MCF 10A (cell line): ENCODE measurements at regions not wholly inside any gene's neighbourhood (a gene's known extent, or its start where the extent isn't known, plus 50 kb on each side); places are given as distances from the start of the nearest gene placed in this dataset.

Experiments used
- BruUV-seq: library from RNA; stranded (reverse); fragments of 400-500 nt; replicated peaks from 2 replicates; lab custom pipeline; 2021; lab: Mats Ljungman, UMichigan
- CTCF ChIA-PET: fragments of 300-600 bp; sonication (Branson Sonifier 250); formaldehyde crosslinking; extraction: SDS; loops from one replicate; lab custom pipeline; 2021; ENCODE audit warnings: antibody characterized with exemption, inconsistent platforms; lab: Yijun Ruan, JAX
- POLR2A ChIA-PET: fragments of 300-600, 350-650 bp; sonication (Branson Sonifier 250); formaldehyde crosslinking; extraction: SDS; loops from one replicate; lab custom pipeline; 2020; ENCODE audit warnings: antibody characterized with exemption, inconsistent platforms; lab: Yijun Ruan, JAX
- DNase-seq: peaks from one replicate; pipeline ENCODE4 v3.0.0-alpha.2; 2018; ENCODE audit not compliant: unreplicated experiment
- H3K27ac Mint-ChIP-seq: one replicate; pipeline ENCODE4 v1.8.0; 2022; ENCODE audit warnings: mild to moderate bottlenecking, low read depth, mixed read lengths; ENCODE audit not compliant: unreplicated experiment
- H3K27me3 Mint-ChIP-seq: one replicate; pipeline ENCODE4 v1.8.0; 2022; ENCODE audit warnings: mixed read lengths; ENCODE audit not compliant: insufficient read depth, unreplicated experiment
- H3K36me3 Mint-ChIP-seq: one replicate; pipeline ENCODE4 v1.8.0; 2022; ENCODE audit warnings: mild to moderate bottlenecking, moderate library complexity, mixed read lengths; ENCODE audit not compliant: insufficient read depth, unreplicated experiment
- H3K4me1 Mint-ChIP-seq: one replicate; pipeline ENCODE4 v1.8.0; 2022; ENCODE audit warnings: mixed read lengths; ENCODE audit not compliant: insufficient read depth, unreplicated experiment
- H3K4me3 Mint-ChIP-seq: one replicate; pipeline ENCODE4 v1.8.0; 2022; ENCODE audit warnings: mild to moderate bottlenecking, moderate library complexity, mixed read lengths; ENCODE audit not compliant: unreplicated experiment
- H3K9me3 Mint-ChIP-seq: one replicate; pipeline ENCODE4 v1.8.0; 2022; ENCODE audit warnings: mixed read lengths; ENCODE audit not compliant: unreplicated experiment
- intact Hi-C: fragments of 100-400 bp; cut with micrococcal nuclease; formaldehyde crosslinking; loops from 2 replicates; pipeline ENCODE4 v1.14.1; 2022
- TF ChIP-seq, protein P1 (sequence below): fragments of 200-600 bp; IDR thresholded peaks from one replicate; pipeline ENCODE4 v1.8.0; 2022; ENCODE audit warnings: antibody characterized with exemption, mild to moderate bottlenecking; ENCODE audit not compliant: unreplicated experiment

DNA sequence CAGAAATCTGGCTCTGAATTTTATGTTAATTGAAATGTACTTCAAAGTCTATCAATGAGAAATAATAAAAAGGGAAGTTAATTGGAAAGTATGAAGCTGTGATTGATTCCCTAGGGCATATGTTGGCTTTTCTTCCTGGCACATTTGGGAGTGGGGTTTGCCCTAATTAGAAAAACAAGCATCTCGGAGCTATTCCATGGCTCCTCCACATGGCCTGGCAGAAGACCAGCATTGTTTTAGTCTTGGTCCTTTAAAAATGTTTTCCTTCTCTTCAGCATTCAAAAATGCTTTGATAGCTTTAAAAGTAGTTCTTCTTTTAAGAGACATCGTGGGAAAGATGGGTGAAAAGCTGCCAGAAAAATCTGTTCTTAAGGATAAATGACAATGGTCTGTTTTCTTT, 445.5 kb upstream of the PKDCC start:
- CTCF ChIA-PET, result no interaction called here
- Mint-ChIP-seq H3K27me3 (no peaks in the 10 kb centered on the region), H3K9me3 (no peaks in the 10 kb centered on the region), H3K27ac (no peak overlapping the region), H3K4me3 (no peak overlapping the region), H3K4me1 (peaks cover 16% of the 10 kb centered on the region), H3K36me3 (no peaks in the 10 kb centered on the region)
- DNase-seq, result no peak
- intact Hi-C loops, result no loop called here
- no TSS peak for BruUV-seq
- POLR2A ChIA-PET, result no interaction called here
- TF ChIP-seq, protein P1, sequence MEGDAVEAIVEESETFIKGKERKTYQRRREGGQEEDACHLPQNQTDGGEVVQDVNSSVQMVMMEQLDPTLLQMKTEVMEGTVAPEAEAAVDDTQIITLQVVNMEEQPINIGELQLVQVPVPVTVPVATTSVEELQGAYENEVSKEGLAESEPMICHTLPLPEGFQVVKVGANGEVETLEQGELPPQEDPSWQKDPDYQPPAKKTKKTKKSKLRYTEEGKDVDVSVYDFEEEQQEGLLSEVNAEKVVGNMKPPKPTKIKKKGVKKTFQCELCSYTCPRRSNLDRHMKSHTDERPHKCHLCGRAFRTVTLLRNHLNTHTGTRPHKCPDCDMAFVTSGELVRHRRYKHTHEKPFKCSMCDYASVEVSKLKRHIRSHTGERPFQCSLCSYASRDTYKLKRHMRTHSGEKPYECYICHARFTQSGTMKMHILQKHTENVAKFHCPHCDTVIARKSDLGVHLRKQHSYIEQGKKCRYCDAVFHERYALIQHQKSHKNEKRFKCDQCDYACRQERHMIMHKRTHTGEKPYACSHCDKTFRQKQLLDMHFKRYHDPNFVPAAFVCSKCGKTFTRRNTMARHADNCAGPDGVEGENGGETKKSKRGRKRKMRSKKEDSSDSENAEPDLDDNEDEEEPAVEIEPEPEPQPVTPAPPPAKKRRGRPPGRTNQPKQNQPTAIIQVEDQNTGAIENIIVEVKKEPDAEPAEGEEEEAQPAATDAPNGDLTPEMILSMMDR, result no peak

DNA sequence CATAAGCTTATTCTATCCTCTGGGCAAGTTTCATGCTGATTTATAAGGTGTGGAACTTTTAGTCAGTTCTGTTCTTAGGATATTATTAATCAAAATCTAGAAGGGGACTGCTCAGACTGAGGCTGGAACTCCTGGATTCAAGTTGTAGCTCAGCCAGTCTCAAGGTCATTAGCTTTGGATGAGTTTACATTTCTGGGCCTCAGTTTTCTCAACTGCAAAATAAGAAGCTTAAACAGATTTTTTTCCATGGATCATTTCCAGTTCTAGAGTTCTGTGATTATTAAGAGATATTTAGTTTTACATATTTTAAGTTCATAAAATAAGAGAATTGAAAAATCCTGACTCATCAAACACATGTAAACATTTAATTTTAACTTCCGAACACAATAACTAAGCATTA, 442.5 kb upstream of the PKDCC start:
- no peaks in the 10 kb centered on the region for H3K4me1 Mint-ChIP-seq

DNA sequence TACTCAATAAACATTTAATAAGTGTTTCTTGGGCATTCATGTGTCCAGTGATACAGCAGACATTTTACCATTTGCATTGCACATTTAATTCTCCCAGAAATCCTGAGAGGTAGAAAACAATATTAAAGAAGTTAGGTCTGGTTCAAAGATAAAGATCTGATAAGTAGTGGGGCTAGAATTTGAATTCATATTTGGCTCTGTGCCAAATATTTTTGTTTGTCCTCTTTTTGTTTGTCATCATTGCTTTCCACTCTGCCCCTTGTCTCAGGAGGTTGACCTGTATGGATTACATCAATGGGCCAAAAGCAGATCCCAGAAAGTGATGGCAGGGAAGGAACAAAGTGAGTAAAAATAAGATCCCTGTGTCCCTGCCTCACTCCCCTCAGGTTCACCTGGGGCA, 441.9 kb upstream of the PKDCC start:
- no TSS peak for BruUV-seq
- intact Hi-C loops, result no loop called here
- H3K9me3 Mint-ChIP-seq, result no peaks in the 10 kb centered on the region

More for the DNA sequence above, 442.5 kb upstream of the PKDCC start:
- Mint-ChIP-seq H3K9me3 (no peaks in the 10 kb centered on the region), H3K27ac (no peak overlapping the region), H3K4me3 (no peak overlapping the region), H3K36me3 (no peaks in the 10 kb centered on the region), H3K27me3 (no peaks in the 10 kb centered on the region)
- DNase-seq, result no peak
- POLR2A ChIA-PET, result interaction anchor here (0.6 kb wide), 1 partner anchor 15 kb away, joined by 3 read pairs; no protein-coding TSS in a partner anchor
- TF ChIP-seq, protein P1, result no peak
- intact Hi-C loops, result no loop called here
- no TSS peak for BruUV-seq
- CTCF ChIA-PET, result interaction anchor here (0.6 kb wide), 1 partner anchor 17 kb away, joined by 3 read pairs; no protein-coding TSS in a partner anchor

GRCh38 chr2:41610501-41611190, 437.2 kb upstream of the PKDCC start:
- H3K9me3 Mint-ChIP-seq, result no peaks in the 10 kb centered on the region
- POLR2A ChIA-PET, result interaction anchor here (2.2 kb wide), 1 partner anchor 11 kb away, joined by 7 read pairs; no protein-coding TSS in a partner anchor

More for the DNA sequence above, 441.9 kb upstream of the PKDCC start:
- CTCF ChIA-PET, result interaction anchor here (0.6 kb wide), 1 partner anchor 16 kb away, joined by 3 read pairs; no protein-coding TSS in a partner anchor
- POLR2A ChIA-PET, result no interaction called here
- H3K27ac Mint-ChIP-seq, result no peak overlapping the region
- H3K27me3 Mint-ChIP-seq, result no peaks in the 10 kb centered on the region
- peak; percentile 2 for DNase-seq
- TF ChIP-seq, protein P1, result no peak
- no peaks in the 10 kb centered on the region for H3K4me1 Mint-ChIP-seq
- H3K4me3 Mint-ChIP-seq, result no peak overlapping the region
- H3K36me3 Mint-ChIP-seq, result no peaks in the 10 kb centered on the region

More at GRCh38 chr2:41610501-41611190, 437.2 kb upstream of the PKDCC start:
- no peak overlapping the region for H3K27ac Mint-ChIP-seq
- no peak overlapping the region for H3K4me3 Mint-ChIP-seq
- intact Hi-C loops, result no loop called here
- H3K27me3 Mint-ChIP-seq, result no peaks in the 10 kb centered on the region
- CTCF ChIA-PET, result interaction anchor here (1.1 kb wide), 1 partner anchor 197 kb away, joined by 3 read pairs; no protein-coding TSS in a partner anchor
- no peaks in the 10 kb centered on the region for H3K4me1 Mint-ChIP-seq
- no TSS peak for BruUV-seq
- TF ChIP-seq, protein P1, result no peak
- DNase-seq, result no peak
- H3K36me3 Mint-ChIP-seq, result no peaks in the 10 kb centered on the region
